Fibroblast of lung (primary cell): ENCODE measurements at regions not wholly inside any gene's neighbourhood (a gene's known extent, or its start where the extent isn't known, plus 50 kb on each side); places are given as distances from the start of the nearest gene placed in this dataset.

Experiments
- EZH2 ChIP-seq: IDR thresholded peaks from 2 replicates; pipeline ENCODE4 v1.5.1; 2012; ENCODE audit warnings: low read length, control low read depth, mild to moderate bottlenecking; ENCODE audit errors: missing control alignments
- TF ChIP-seq, protein P1 (sequence below), 2 donors: IDR thresholded peaks in 1 of 2; conservative IDR thresholded peaks in 1 of 2; 1 replicate in 1 of 2; 2 replicates in 1 of 2; pipeline ENCODE4 v1.5.1; 2011 to 2012; ENCODE audit warnings: low read length in 2 of 2, control low read depth in 1 of 2, inconsistent platforms in 1 of 2, low read depth in 1 of 2, mild to moderate bottlenecking in 1 of 2

DNA sequence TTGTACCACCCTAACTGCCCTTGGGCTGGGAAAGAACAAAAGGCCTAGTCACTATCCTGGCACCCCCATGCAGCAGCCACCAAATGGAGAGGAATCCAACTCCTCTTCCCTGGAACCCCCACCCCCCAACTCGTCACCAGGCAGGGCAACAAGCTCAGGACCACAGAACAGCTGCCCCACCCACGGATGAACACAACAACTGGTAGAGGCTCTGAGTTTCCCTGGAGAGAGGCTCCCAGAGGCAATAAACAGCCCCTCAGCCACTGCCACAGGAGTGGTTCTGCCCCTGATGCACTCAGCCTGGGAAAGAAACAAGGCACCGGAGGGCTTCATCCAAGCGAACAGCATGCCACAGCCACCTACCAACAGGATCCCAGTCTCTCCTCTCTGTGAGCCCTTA is 778.4 kb upstream of the FAT3 start:
- TF ChIP-seq, protein P1, sequence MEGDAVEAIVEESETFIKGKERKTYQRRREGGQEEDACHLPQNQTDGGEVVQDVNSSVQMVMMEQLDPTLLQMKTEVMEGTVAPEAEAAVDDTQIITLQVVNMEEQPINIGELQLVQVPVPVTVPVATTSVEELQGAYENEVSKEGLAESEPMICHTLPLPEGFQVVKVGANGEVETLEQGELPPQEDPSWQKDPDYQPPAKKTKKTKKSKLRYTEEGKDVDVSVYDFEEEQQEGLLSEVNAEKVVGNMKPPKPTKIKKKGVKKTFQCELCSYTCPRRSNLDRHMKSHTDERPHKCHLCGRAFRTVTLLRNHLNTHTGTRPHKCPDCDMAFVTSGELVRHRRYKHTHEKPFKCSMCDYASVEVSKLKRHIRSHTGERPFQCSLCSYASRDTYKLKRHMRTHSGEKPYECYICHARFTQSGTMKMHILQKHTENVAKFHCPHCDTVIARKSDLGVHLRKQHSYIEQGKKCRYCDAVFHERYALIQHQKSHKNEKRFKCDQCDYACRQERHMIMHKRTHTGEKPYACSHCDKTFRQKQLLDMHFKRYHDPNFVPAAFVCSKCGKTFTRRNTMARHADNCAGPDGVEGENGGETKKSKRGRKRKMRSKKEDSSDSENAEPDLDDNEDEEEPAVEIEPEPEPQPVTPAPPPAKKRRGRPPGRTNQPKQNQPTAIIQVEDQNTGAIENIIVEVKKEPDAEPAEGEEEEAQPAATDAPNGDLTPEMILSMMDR (conservative IDR thresholded peaks at IDR 0.05 in 1 of 2, IDR thresholded peaks at IDR 0.05 in 1 of 2; ENCODE audit: low read depth in 1 of 2, low read length in 2 of 2): no peak
- no peak for TF ChIP-seq EZH2
